Peyer's patch (tissue), 4 donors: ENCODE measurements at regions not wholly inside any gene's neighbourhood (a gene's known extent, or its start where the extent isn't known, plus 50 kb on each side); places are given as distances from the start of the nearest gene placed in this dataset.

Experiments
- CTCF ChIP-seq, 6 experiments: fragments of 450-650 bp in 4 of 6; fragments of 200-600 bp in 2 of 6; sonication (generic) in 1 of 6; IDR thresholded peaks; one replicate each; pipeline ENCODE4 v1.5.1; 2017 to 2019; ENCODE audit warnings: antibody characterized with exemption in 6 of 6, mild to moderate bottlenecking in 3 of 6, moderate library complexity in 1 of 6
- POLR2A ChIP-seq, 2 donors: fragments of 450-650 bp; IDR thresholded peaks; one replicate each; pipeline ENCODE4 v1.5.1; 2017; ENCODE audit warnings: antibody characterized with exemption in 2 of 2, mild to moderate bottlenecking in 2 of 2, moderate library complexity in 2 of 2

- TF ChIP-seq CTCF (IDR thresholded peaks at IDR 0.05) (no peak), POLR2A (IDR thresholded peaks at IDR 0.05) (no peak)
These were observed 497.1 kb downstream of the ZIC1 start for GRCh38 chr3:147906285-147906684.
